ENCODE measurements at regions not wholly inside any gene's neighbourhood (a gene's known extent, or its start where the extent isn't known, plus 50 kb on each side); places are given as distances from the start of the nearest gene placed in this dataset.

GRCh38 chr7:101712652-101713051 is 83.6 kb upstream of the MYL10 start:
- TF ChIP-seq POLR2A (IDR thresholded peaks at IDR 0.05) (no peak), CTCF (IDR thresholded peaks at IDR 0.05) (no peak)

Measured in body of pancreas (tissue), 4 donors.